Sigmoid colon (tissue), 4 donors: ENCODE measurements at regions not wholly inside any gene's neighbourhood (a gene's known extent, or its start where the extent isn't known, plus 50 kb on each side); places are given as distances from the start of the nearest gene placed in this dataset.

Experiments used
- CTCF ChIP-seq, 4 experiments: fragments of 450-650 bp in 3 of 4; fragments of 200-600 bp in 1 of 4; IDR thresholded peaks; one replicate each; pipeline ENCODE4 v1.5.1; 2016 to 2019; ENCODE audit warnings: antibody characterized with exemption in 4 of 4, mild to moderate bottlenecking in 3 of 4, moderate library complexity in 2 of 4
- EP300 ChIP-seq, 4 donors: sonication (generic); formaldehyde crosslinking; IDR thresholded peaks; one replicate each; pipeline ENCODE4 v1.6.1; 2017; ENCODE audit warnings: antibody characterized with exemption in 4 of 4
- POLR2A ChIP-seq, 2 donors: fragments of 450-650 bp; IDR thresholded peaks; one replicate each; pipeline ENCODE4 v1.6.1; 2016; ENCODE audit warnings: antibody characterized with exemption in 2 of 2, mild to moderate bottlenecking in 2 of 2, moderate library complexity in 2 of 2
- POLR2AphosphoS5 ChIP-seq, 4 donors: sonication (generic); formaldehyde crosslinking; IDR thresholded peaks; one replicate each; pipeline ENCODE4 v1.6.1; 2017; ENCODE audit warnings: antibody characterized with exemption in 4 of 4

GRCh38 chr7:15860264-15860949 is 173.9 kb upstream of the MEOX2 start:
- TF ChIP-seq POLR2AphosphoS5 (IDR thresholded peaks at IDR 0.05) (no peak), CTCF (IDR thresholded peaks at IDR 0.05) (no peak), EP300 (IDR thresholded peaks at IDR 0.05) (no peak), POLR2A (IDR thresholded peaks at IDR 0.05) (no peak)
